Smooth muscle cell (in vitro differentiated cells): ENCODE measurements at regions not wholly inside any gene's neighbourhood (a gene's known extent, or its start where the extent isn't known, plus 50 kb on each side); places are given as distances from the start of the nearest gene placed in this dataset.
A peak's percentile ranks its signal among the peaks of the same experiment; 100 is the strongest.

ENCODE experiments used
- DNase-seq: peaks from one replicate; lab custom pipeline; 2025; ENCODE audit not compliant: unreplicated experiment; lab: John Stamatoyannopoulos, UW
- H2AFZ ChIP-seq: fragments of 200-600 bp; sonication (generic); 2 replicates; pipeline ENCODE4 v1.6.0; 2016; ENCODE audit warnings: antibody characterized with exemption, low read depth, mild to moderate bottlenecking
- H3F3A ChIP-seq: fragments of 200-600 bp; sonication (generic); 2 replicates; pipeline ENCODE4 v1.6.0; 2017; ENCODE audit warnings: antibody characterized with exemption, low read depth
- H3K27ac ChIP-seq: fragments of 200-600 bp; sonication (generic); 2 replicates; pipeline ENCODE4 v1.5.1; 2016; ENCODE audit warnings: low read depth, mild to moderate bottlenecking
- H3K27me3 ChIP-seq: fragments of 200-600 bp; sonication (generic); 2 replicates; pipeline ENCODE4 v1.6.1; 2016; ENCODE audit warnings: low read depth, mild to moderate bottlenecking
- H3K36me3 ChIP-seq: fragments of 200-600 bp; sonication (generic); 2 replicates; pipeline ENCODE4 v1.5.1; 2016; ENCODE audit warnings: low read depth
- H3K4me1 ChIP-seq: fragments of 200-600 bp; sonication (generic); 2 replicates; pipeline ENCODE4 v1.5.1; 2016; ENCODE audit warnings: low read depth
- H3K4me2 ChIP-seq: fragments of 200-600 bp; sonication (generic); 2 replicates; pipeline ENCODE4 v1.6.0; 2016; ENCODE audit warnings: mild to moderate bottlenecking
- H3K4me3 ChIP-seq: fragments of 200-600 bp; sonication (generic); 2 replicates; pipeline ENCODE4 v1.5.1; 2016; ENCODE audit warnings: mild to moderate bottlenecking
- H3K79me2 ChIP-seq: fragments of 200-600 bp; sonication (generic); 2 replicates; pipeline ENCODE4 v1.6.0; 2016; ENCODE audit warnings: low read depth, mild to moderate bottlenecking
- H3K9ac ChIP-seq: fragments of 200-600 bp; sonication (generic); 2 replicates; pipeline ENCODE4 v1.6.0; 2016; ENCODE audit warnings: low read depth
- H3K9me3 ChIP-seq: fragments of 200-600 bp; sonication (generic); replicated peaks from 2 replicates; pipeline ENCODE4 v1.5.1; 2016; ENCODE audit warnings: low read depth
- H4K20me1 ChIP-seq: fragments of 200-600 bp; sonication (generic); 2 replicates; pipeline ENCODE4 v1.6.0; 2016; ENCODE audit warnings: low read depth
- CTCF ChIP-seq: fragments of 200-600 bp; sonication (generic); IDR thresholded peaks from 2 replicates; pipeline ENCODE4 v1.5.1; 2017; ENCODE audit warnings: borderline replicate concordance, mild to moderate bottlenecking, antibody characterized with exemption; ENCODE audit not compliant: insufficient read depth, poor library complexity, severe bottlenecking
- WGBS: methylation state at CpG from one replicate; pipeline ENCODE4 v1.1.7; 2016; ENCODE audit warnings: low lambda C conversion rate; 5-methylcytosine and 5-hydroxymethylcytosine counted together

GRCh38 chr2:239576784-239577685, 176.2 kb upstream of the HDAC4 start:
- Histone ChIP-seq H4K20me1 (no peaks in the 10 kb centered on the region), H3K27ac (peak overlapping the region; percentile 49), H2AFZ (no peak overlapping the region), H3K36me3 (no peaks in the 10 kb centered on the region), H3K79me2 (no peaks in the 10 kb centered on the region), H3F3A (peaks cover 8% of the 10 kb centered on the region), H3K9me3 (no peaks in the 10 kb centered on the region), H3K4me1 (peaks cover 12% of the 10 kb centered on the region), H3K4me2 (peak overlapping the region; percentile 43), H3K9ac (no peak overlapping the region), H3K27me3 (no peaks in the 10 kb centered on the region), H3K4me3 (no peak overlapping the region)
- WGBS: 67% methylated on average over 17 of the region's 17 CpGs
- no peak for TF ChIP-seq CTCF
- no peak for DNase-seq

GRCh38 chr2:239575931-239576445, 175.2 kb upstream of the HDAC4 start:
- no peak for DNase-seq
- Histone ChIP-seq H3K79me2 (no peaks in the 10 kb centered on the region), H3F3A (peaks cover 8% of the 10 kb centered on the region), H3K27me3 (no peaks in the 10 kb centered on the region), H3K9me3 (no peaks in the 10 kb centered on the region), H3K4me3 (no peak overlapping the region), H3K9ac (no peak overlapping the region), H3K4me1 (peaks cover 12% of the 10 kb centered on the region), H3K4me2 (no peak overlapping the region), H3K27ac (no peak overlapping the region), H4K20me1 (no peaks in the 10 kb centered on the region), H2AFZ (no peak overlapping the region), H3K36me3 (no peaks in the 10 kb centered on the region)
- TF ChIP-seq CTCF: no peak
- WGBS: 90% methylated on average over 8 of the region's 8 CpGs

- Histone ChIP-seq H2AFZ (no peak overlapping the region), H3K27me3 (no peaks in the 10 kb centered on the region), H3F3A (peaks cover 8% of the 10 kb centered on the region), H3K27ac (no peak overlapping the region), H3K9ac (no peak overlapping the region), H3K36me3 (no peaks in the 10 kb centered on the region), H3K4me1 (peaks cover 12% of the 10 kb centered on the region), H3K79me2 (no peaks in the 10 kb centered on the region), H3K4me3 (no peak overlapping the region), H3K4me2 (peak overlapping the region; percentile 28), H3K9me3 (no peaks in the 10 kb centered on the region), H4K20me1 (no peaks in the 10 kb centered on the region)
- TF ChIP-seq CTCF: no peak
- no peak for DNase-seq
- 27% methylated on average over 13 of the region's 13 CpGs for WGBS
Measured at GRCh38 chr2:239574434-239575156, 173.8 kb upstream of the HDAC4 start.
